IMR-90 (cell line): ENCODE measurements at regions not wholly inside any gene's neighbourhood (a gene's known extent, or its start where the extent isn't known, plus 50 kb on each side); places are given as distances from the start of the nearest gene placed in this dataset.

Experiments
- ATAC-seq: fragments of 200-7000 bp; cut with Tn5 transposase; 2 replicates; pipeline ENCODE4 v1.9.1; 2020; ENCODE audit warnings: low read depth, mild to moderate bottlenecking, moderate library complexity
- BruUV-seq: library from RNA; stranded (reverse); fragments of 400-500 nt; replicated peaks from 2 replicates; lab custom pipeline; 2021; lab: Mats Ljungman, UMichigan
- CTCF ChIA-PET: fragments of 300-600 bp; formaldehyde crosslinking; extraction: SDS; loops from one replicate; lab custom pipeline; 2021; ENCODE audit warnings: antibody characterized with exemption; lab: Yijun Ruan, JAX
- POLR2A ChIA-PET: fragments of 300-600 bp; sonication (Branson Sonifier 250); formaldehyde crosslinking; loops from one replicate; lab custom pipeline; 2022; ENCODE audit warnings: antibody characterized with exemption; ENCODE audit not compliant: unreplicated experiment; lab: Charles Lee
- DNase-seq: peaks from one replicate; pipeline ENCODE4 v3.0.0; 2013
- H2AFZ ChIP-seq: replicated peaks from 2 replicates; pipeline ENCODE3; 2013; ENCODE audit warnings: low read length, mild to moderate bottlenecking; ENCODE audit not compliant: poor library complexity
- H2AK5ac ChIP-seq: 2 replicates; pipeline ENCODE4 v1.6.1; 2013; ENCODE audit warnings: low read depth, low read length, inconsistent platforms
- H2AK9ac ChIP-seq: replicated peaks from 2 replicates; pipeline ENCODE3; 2013; ENCODE audit warnings: mild to moderate bottlenecking, low read depth, low read length, moderate library complexity; ENCODE audit not compliant: poor library complexity
- H2BK120ac ChIP-seq: 2 replicates; pipeline ENCODE4 v1.6.1; 2013; ENCODE audit warnings: low read depth, low read length, inconsistent platforms
- H2BK15ac ChIP-seq: 3 replicates; pipeline ENCODE4 v1.6.1; 2013; ENCODE audit warnings: low read depth, low read length, inconsistent platforms
- H2BK20ac ChIP-seq: 2 replicates; pipeline ENCODE4 v1.6.1; 2013; ENCODE audit warnings: low read depth, mild to moderate bottlenecking, inconsistent platforms, low read length, moderate library complexity
- H2BK5ac ChIP-seq: 2 replicates; pipeline ENCODE4 v1.6.1; 2013; ENCODE audit warnings: mild to moderate bottlenecking, low read depth, low read length, inconsistent platforms; ENCODE audit not compliant: poor library complexity, severe bottlenecking
- H3K14ac ChIP-seq: replicated peaks from 2 replicates; pipeline ENCODE4 v1.6.1; 2013; ENCODE audit warnings: low read depth, low read length, inconsistent platforms
- H3K18ac ChIP-seq: 2 replicates; pipeline ENCODE4 v1.6.1; 2013; ENCODE audit warnings: low read depth, low read length, control low read depth
- H3K23ac ChIP-seq: 2 replicates; pipeline ENCODE4 v1.6.1; 2013; ENCODE audit warnings: low read depth, low read length, inconsistent platforms
- H3K27ac ChIP-seq: 2 replicates; pipeline ENCODE4 v1.5.1; 2013; ENCODE audit warnings: mild to moderate bottlenecking, control low read depth, low read length; ENCODE audit not compliant: insufficient read depth
- H3K27me3 ChIP-seq: 2 replicates; pipeline ENCODE4 v1.6.1; 2013; ENCODE audit warnings: low read length; ENCODE audit not compliant: control insufficient read depth, insufficient read depth
- H3K36me3 ChIP-seq: 2 replicates; pipeline ENCODE4 v1.6.1; 2013; ENCODE audit warnings: low read length, mixed read lengths; ENCODE audit not compliant: control insufficient read depth, insufficient read depth
- H3K4ac ChIP-seq: 2 replicates; pipeline ENCODE4 v1.6.1; 2013; ENCODE audit warnings: low read depth, low read length, inconsistent platforms
- H3K4me1 ChIP-seq: 2 replicates; pipeline ENCODE4 v1.6.1; 2013; ENCODE audit warnings: low read length, mixed read lengths; ENCODE audit not compliant: control insufficient read depth, insufficient read depth
- H3K4me2 ChIP-seq: 2 replicates; pipeline ENCODE4 v1.6.1; 2013; ENCODE audit warnings: low read depth, mild to moderate bottlenecking, control low read depth, low read length, moderate library complexity
- H3K4me3 ChIP-seq: 2 replicates; pipeline ENCODE4 v1.5.1; 2013; ENCODE audit warnings: low read depth, mild to moderate bottlenecking, control low read depth, low read length, moderate library complexity; ENCODE audit not compliant: insufficient read depth
- H3K56ac ChIP-seq: 2 replicates; pipeline ENCODE4 v1.6.1; 2013; ENCODE audit warnings: low read length, inconsistent platforms; ENCODE audit not compliant: insufficient read depth; ENCODE audit errors: extremely low read depth
- H3K79me1 ChIP-seq, 2 experiments: 2 replicates each; pipeline ENCODE4 v1.6.1; 2013; ENCODE audit warnings: low read length in 2 of 2, inconsistent platforms in 1 of 2, low read depth in 1 of 2
- H3K9ac ChIP-seq: 2 replicates; pipeline ENCODE4 v1.6.1; 2013; ENCODE audit warnings: low read depth, low read length, control low read depth
- H3K9me1 ChIP-seq: 2 replicates; pipeline ENCODE4 v1.6.1; 2013; ENCODE audit warnings: low read length, inconsistent platforms; ENCODE audit not compliant: insufficient read depth
- H3K9me3 ChIP-seq: 2 replicates; pipeline ENCODE4 v1.6.1; 2013; ENCODE audit warnings: low read length; ENCODE audit not compliant: control insufficient read depth, insufficient read depth
- H4K20me1 ChIP-seq: 2 replicates; pipeline ENCODE4 v1.6.1; 2013; ENCODE audit warnings: low read length, inconsistent platforms; ENCODE audit not compliant: insufficient read depth
- H4K5ac ChIP-seq: 2 replicates; pipeline ENCODE4 v1.6.1; 2013; ENCODE audit warnings: mild to moderate bottlenecking, low read depth, low read length, control low read depth
- H4K8ac ChIP-seq, 2 experiments: 2 replicates each; pipeline ENCODE4 v1.6.1; 2013; ENCODE audit warnings: low read depth in 2 of 2, low read length in 2 of 2, control low read depth in 1 of 2, inconsistent platforms in 1 of 2
- H4K91ac ChIP-seq: 2 replicates; pipeline ENCODE4 v1.6.1; 2013; ENCODE audit warnings: low read depth, low read length, inconsistent platforms; ENCODE audit not compliant: insufficient read depth
- BHLHE40 ChIP-seq: fragments of 150-350 bp; IDR thresholded peaks from 2 replicates; pipeline ENCODE4 v1.6.1; 2016; ENCODE audit warnings: mild to moderate bottlenecking, low read depth, low read length
- CHD1 ChIP-seq: IDR thresholded peaks from 2 replicates; pipeline ENCODE4 v1.6.1; 2012; ENCODE audit warnings: low read depth, low read length, improper control_type of control experiment
- CTCF ChIP-seq: conservative IDR thresholded peaks from 2 replicates; pipeline ENCODE4 v1.5.1; 2012; ENCODE audit warnings: mild to moderate bottlenecking, low read depth, low read length, improper control_type of control experiment
- ELK1 ChIP-seq: fragments of 150-350 bp; IDR thresholded peaks from 2 replicates; pipeline ENCODE4 v1.6.1; 2016; ENCODE audit warnings: low read depth, mild to moderate bottlenecking, low read length, moderate library complexity, borderline replicate concordance
- MAFK ChIP-seq: IDR thresholded peaks from 2 replicates; pipeline ENCODE4 v1.6.1; 2012; ENCODE audit warnings: low read depth, low read length, improper control_type of control experiment
- MAZ ChIP-seq: IDR thresholded peaks from 2 replicates; pipeline ENCODE4 v1.6.1; 2012; ENCODE audit warnings: low read depth, mild to moderate bottlenecking, low read length, improper control_type of control experiment, moderate library complexity, borderline replicate concordance
- NFE2L2 ChIP-seq: fragments of 150-350 bp; IDR thresholded peaks from 2 replicates; pipeline ENCODE4 v1.6.1; 2016; ENCODE audit warnings: low read depth, mild to moderate bottlenecking, low read length
- RAD21 ChIP-seq: IDR thresholded peaks from 2 replicates; pipeline ENCODE4 v1.6.1; 2012; ENCODE audit warnings: low read length, improper control_type of control experiment
- SMC3 ChIP-seq: fragments of 150-350 bp; IDR thresholded peaks from 2 replicates; pipeline ENCODE4 v1.6.1; 2016; ENCODE audit warnings: low read depth, mild to moderate bottlenecking, antibody characterized with exemption, low read length, moderate library complexity
- WGBS, 2 experiments: methylation state at CpG; one replicate each; pipeline versions ENCODE4 v1.1.5 to v1.1.7; 2013; ENCODE audit warnings: missing lambda C conversion rate in 2 of 2; ENCODE audit not compliant: insufficient read length in 1 of 2; ENCODE audit errors: extremely low coverage in 2 of 2; 5-methylcytosine and 5-hydroxymethylcytosine counted together
- dilution Hi-C: fragments of 300-500 bp; cut with HindIII; formaldehyde crosslinking; loops from one replicate; pipeline ENCODE4 v1.14.3; 2018; ENCODE audit warnings: low sequenced_read_pairs; ENCODE audit not compliant: unreplicated experiment
- in situ Hi-C: fragments of 300-500 bp; cut with MboI; formaldehyde crosslinking; loops from 3 replicates; pipeline ENCODE4 v1.14.3; 2019; ENCODE audit warnings: low sequenced_read_pairs, inconsistent platforms, mixed read lengths
- intact Hi-C: fragments of 100-400 bp; cut with micrococcal nuclease; formaldehyde crosslinking; loops from 2 replicates; pipeline ENCODE4 v1.10.0; 2022

GRCh38 chr3:187522890-187523289, 147.3 kb downstream of the SST start:
- H2AK9ac ChIP-seq, result no peak overlapping the region
- no peak overlapping the region for H4K8ac ChIP-seq
- no peak overlapping the region for H2BK120ac ChIP-seq
- ChIA-PET CTCF (no interaction called here), POLR2A (no interaction called here)
- H3K9me1 ChIP-seq, result no peaks in the 10 kb centered on the region
- no TSS peak for BruUV-seq
- H3K9ac ChIP-seq, result no peak overlapping the region
- in situ Hi-C loops, result no loop called here
- no peak overlapping the region for H4K5ac ChIP-seq
- no peak for TF ChIP-seq MAFK
- no peak for TF ChIP-seq ELK1
- TF ChIP-seq SMC3, result no peak
- TF ChIP-seq BHLHE40, result no peak
- TF ChIP-seq NFE2L2, result no peak
- no peak for TF ChIP-seq MAZ
- no peak for TF ChIP-seq CTCF
- TF ChIP-seq CHD1, result no peak
- no peak for TF ChIP-seq RAD21
- no peak overlapping the region for H2BK15ac ChIP-seq
- no peaks in the 10 kb centered on the region for H3K9me3 ChIP-seq
- no peaks in the 10 kb centered on the region; the same call in 1 of the 2 replicates for H3K27me3 ChIP-seq
- H3K56ac ChIP-seq, result no peak overlapping the region
- no peak overlapping the region for H3K14ac ChIP-seq
- H3K23ac ChIP-seq, result no peak overlapping the region
- no peak overlapping the region for H3K4me2 ChIP-seq
- no peak overlapping the region for H4K91ac ChIP-seq
- no peak for DNase-seq
- H3K79me1 ChIP-seq, result no peaks in the 10 kb centered on the region
- no CpG with 5 or more reads among the region's 1 CpG for WGBS, 2 experiments
- no peaks in the 10 kb centered on the region for H4K20me1 ChIP-seq
- no peaks in the 10 kb centered on the region for H3K4me1 ChIP-seq
- H3K4me3 ChIP-seq, result no peak overlapping the region
- H3K27ac ChIP-seq, result no peak overlapping the region
- no peak for ATAC-seq
- H2BK5ac ChIP-seq, result no peak overlapping the region
- intact Hi-C loops, result no loop called here
- dilution Hi-C loops, result no loop called here
- no peak overlapping the region for H3K4ac ChIP-seq
- no peak overlapping the region for H2AK5ac ChIP-seq
- no peak overlapping the region for H2AFZ ChIP-seq
- H3K36me3 ChIP-seq, result no peaks in the 10 kb centered on the region
- no peak overlapping the region for H3K18ac ChIP-seq
- H2BK20ac ChIP-seq, result no peak overlapping the region
